Glutamatergic neuron (in vitro differentiated cells): ENCODE measurements at regions not wholly inside any gene's neighbourhood (a gene's known extent, or its start where the extent isn't known, plus 50 kb on each side); places are given as distances from the start of the nearest gene placed in this dataset.

Experiments
- DNase-seq: peaks from one replicate; pipeline ENCODE4 v3.0.0; 2022
- H3K27ac Mint-ChIP-seq: one replicate; pipeline ENCODE4 v1.8.0; 2020; ENCODE audit warnings: mild to moderate bottlenecking, mixed read lengths, inconsistent platforms; ENCODE audit not compliant: unreplicated experiment
- H3K27me3 Mint-ChIP-seq: one replicate; pipeline ENCODE4 v1.8.0; 2020; ENCODE audit warnings: mild to moderate bottlenecking, moderate library complexity, mixed read lengths, inconsistent platforms; ENCODE audit not compliant: unreplicated experiment
- H3K36me3 Mint-ChIP-seq: one replicate; pipeline ENCODE4 v1.8.0; 2020; ENCODE audit warnings: mild to moderate bottlenecking, mixed read lengths, inconsistent platforms; ENCODE audit not compliant: unreplicated experiment
- H3K4me1 Mint-ChIP-seq: one replicate; pipeline ENCODE4 v1.8.0; 2020; ENCODE audit warnings: mild to moderate bottlenecking, low read depth, mixed read lengths, inconsistent platforms; ENCODE audit not compliant: unreplicated experiment
- H3K4me3 Mint-ChIP-seq: one replicate; pipeline ENCODE4 v1.8.0; 2020; ENCODE audit warnings: mild to moderate bottlenecking, mixed read lengths, inconsistent platforms; ENCODE audit not compliant: unreplicated experiment
- H3K9me3 Mint-ChIP-seq: one replicate; pipeline ENCODE4 v1.8.0; 2020; ENCODE audit warnings: mild to moderate bottlenecking, moderate library complexity, mixed read lengths, inconsistent platforms; ENCODE audit not compliant: unreplicated experiment
- CTCF ChIP-seq: fragments of 200-600 bp; sonication (generic); IDR thresholded peaks from one replicate; pipeline ENCODE4 v1.5.0; 2021; ENCODE audit not compliant: partially characterized antibody, unreplicated experiment

DNA sequence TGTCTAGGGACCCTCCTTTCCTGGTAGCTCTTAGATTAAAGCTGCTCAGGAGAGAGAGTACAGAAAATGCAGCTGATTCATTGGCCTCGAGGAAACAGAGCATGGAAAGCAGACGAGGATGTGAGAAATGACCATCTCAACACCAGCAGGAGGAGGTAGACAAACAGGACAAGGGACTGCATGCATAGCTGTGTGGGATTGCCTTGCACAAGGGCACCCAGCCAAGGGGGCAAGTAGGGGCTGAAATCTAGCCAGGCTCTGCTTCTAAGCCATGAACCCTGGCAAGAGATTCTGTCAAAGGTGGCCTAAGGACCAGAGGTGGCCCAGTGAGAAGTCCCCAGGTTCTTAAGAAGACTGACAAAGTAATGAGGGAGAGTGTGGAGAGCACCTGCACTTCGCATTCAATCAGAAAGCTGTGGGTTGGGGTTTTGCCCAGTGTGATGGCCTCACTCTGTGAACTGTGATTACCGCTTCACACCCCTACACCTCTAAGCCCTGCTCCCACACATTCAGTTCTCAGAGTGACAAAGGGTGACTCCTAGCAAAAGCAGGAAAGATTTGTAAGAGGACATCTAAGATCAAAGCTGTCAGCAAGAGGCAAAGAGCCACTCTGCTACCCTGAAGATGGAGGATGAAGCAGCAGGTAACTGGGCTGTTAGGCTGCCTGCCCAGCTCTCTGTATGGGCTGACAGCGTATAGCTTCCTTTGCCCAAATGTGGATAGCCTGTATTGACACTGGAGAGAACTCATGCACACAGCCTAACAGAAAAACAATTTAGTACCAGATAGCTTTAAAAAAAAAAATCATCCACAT is 151.3 kb upstream of the PELI1 start:
- Mint-ChIP-seq H3K36me3 (no peaks in the 10 kb centered on the region), H3K4me1 (peaks cover 19% of the 10 kb centered on the region), H3K9me3 (peaks cover 3% of the 10 kb centered on the region), H3K27me3 (peaks cover 5% of the 10 kb centered on the region), H3K27ac (peak overlapping the region; percentile 28), H3K4me3 (peak overlapping the region; percentile 64)
- DNase-seq: no peak
- TF ChIP-seq CTCF: no peak

DNA sequence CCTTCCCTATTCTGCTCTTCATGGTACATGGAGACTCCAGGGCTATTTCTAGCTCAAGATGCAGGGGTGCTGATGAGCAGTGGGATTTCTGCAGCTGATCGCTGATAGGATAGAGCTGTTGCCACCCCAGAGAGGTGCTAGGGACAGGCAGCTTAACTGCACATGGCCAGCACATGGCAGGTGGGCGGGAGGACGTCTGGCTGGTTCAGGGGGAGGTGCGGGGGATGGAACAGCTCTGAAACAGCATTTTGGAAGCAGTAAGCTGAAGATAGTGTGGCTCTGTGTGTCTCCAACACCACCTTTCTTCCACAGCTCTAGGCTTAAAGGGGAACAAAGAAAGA is 151.9 kb upstream of the PELI1 start:
- peak; percentile 69 for DNase-seq
- Mint-ChIP-seq H3K9me3 (peaks cover 3% of the 10 kb centered on the region), H3K27me3 (peaks cover 5% of the 10 kb centered on the region), H3K4me1 (peaks cover 19% of the 10 kb centered on the region), H3K36me3 (no peaks in the 10 kb centered on the region), H3K4me3 (peak overlapping the region; percentile 64), H3K27ac (peak overlapping the region; percentile 28)
- no peak for TF ChIP-seq CTCF

- Mint-ChIP-seq H3K4me1 (peaks cover 19% of the 10 kb centered on the region), H3K36me3 (no peaks in the 10 kb centered on the region), H3K27me3 (peaks cover 6% of the 10 kb centered on the region), H3K4me3 (peak overlapping the region; percentile 13), H3K27ac (no peak overlapping the region), H3K9me3 (peaks cover 3% of the 10 kb centered on the region)
- no peak for TF ChIP-seq CTCF
- DNase-seq: no peak
Observed at GRCh38 chr2:64296695-64297346, 152.6 kb upstream of the PELI1 start.

DNA sequence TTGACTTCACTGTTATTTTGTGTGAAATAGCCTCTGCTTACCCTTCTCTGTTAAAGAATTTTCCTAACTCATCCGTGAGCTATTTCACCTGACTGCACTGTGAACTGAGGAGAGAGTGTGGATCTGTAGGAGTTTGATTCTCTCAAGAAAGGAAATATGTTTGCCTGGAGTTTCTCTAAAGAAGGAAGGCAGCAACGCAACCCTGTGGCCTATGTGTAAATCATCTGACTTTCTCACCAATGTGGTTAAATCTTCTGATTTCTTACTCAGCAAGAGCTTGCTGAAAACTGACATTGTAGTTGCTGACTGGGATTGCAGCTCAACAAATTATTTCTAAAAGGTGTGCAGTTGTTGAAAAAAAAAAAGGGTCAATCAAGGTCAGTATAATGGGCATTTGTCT is 153.9 kb upstream of the PELI1 start:
- Mint-ChIP-seq H3K4me3 (no peak overlapping the region), H3K27ac (no peak overlapping the region), H3K9me3 (peaks cover 3% of the 10 kb centered on the region), H3K36me3 (no peaks in the 10 kb centered on the region), H3K27me3 (peaks cover 6% of the 10 kb centered on the region), H3K4me1 (peaks cover 19% of the 10 kb centered on the region)
- no peak for TF ChIP-seq CTCF
- no peak for DNase-seq

GRCh38 chr2:64300066-64300465 is 153.9 kb upstream of the LGALSL start:
- Mint-ChIP-seq H3K4me3 (no peak overlapping the region), H3K27ac (no peak overlapping the region), H3K36me3 (no peaks in the 10 kb centered on the region), H3K9me3 (peaks cover 3% of the 10 kb centered on the region), H3K4me1 (peaks cover 18% of the 10 kb centered on the region), H3K27me3 (peaks cover 4% of the 10 kb centered on the region)
- DNase-seq: no peak
- TF ChIP-seq CTCF: no peak
